ENCODE measurements at regions not wholly inside any gene's neighbourhood (a gene's known extent, or its start where the extent isn't known, plus 50 kb on each side); places are given as distances from the start of the nearest gene placed in this dataset.

DNA sequence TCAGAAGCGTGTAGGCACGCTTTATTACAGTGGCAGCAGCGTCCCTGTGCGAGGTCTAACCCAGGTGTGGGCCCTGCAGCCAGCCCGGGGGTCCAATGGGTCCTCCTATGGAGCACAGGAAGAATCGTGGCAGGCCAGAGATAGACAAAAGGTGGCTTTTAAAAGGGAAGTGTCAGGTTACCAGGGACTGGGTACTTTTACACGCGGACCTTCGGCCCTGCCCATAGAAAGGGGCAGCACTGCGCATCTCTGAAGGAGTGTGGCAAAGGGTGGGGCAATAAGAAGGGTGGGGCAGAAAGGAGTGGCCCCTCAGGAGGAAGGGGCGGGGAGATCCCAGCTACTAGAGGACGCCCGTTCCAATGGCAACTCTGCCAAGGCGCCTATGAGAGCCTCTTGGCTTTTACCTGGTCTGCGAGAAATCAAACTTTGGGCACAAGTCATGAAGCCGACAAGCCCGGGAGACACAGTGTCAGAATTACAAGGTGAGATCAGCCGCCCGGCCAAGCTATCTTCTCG, 1419.8 kb downstream of the UQCRFS1 start:
- H3K4me1 ChIP-seq: peaks cover 46% of the 10 kb centered on the region
- intact Hi-C loops (cut with micrococcal nuclease): no loop called here

DNA sequence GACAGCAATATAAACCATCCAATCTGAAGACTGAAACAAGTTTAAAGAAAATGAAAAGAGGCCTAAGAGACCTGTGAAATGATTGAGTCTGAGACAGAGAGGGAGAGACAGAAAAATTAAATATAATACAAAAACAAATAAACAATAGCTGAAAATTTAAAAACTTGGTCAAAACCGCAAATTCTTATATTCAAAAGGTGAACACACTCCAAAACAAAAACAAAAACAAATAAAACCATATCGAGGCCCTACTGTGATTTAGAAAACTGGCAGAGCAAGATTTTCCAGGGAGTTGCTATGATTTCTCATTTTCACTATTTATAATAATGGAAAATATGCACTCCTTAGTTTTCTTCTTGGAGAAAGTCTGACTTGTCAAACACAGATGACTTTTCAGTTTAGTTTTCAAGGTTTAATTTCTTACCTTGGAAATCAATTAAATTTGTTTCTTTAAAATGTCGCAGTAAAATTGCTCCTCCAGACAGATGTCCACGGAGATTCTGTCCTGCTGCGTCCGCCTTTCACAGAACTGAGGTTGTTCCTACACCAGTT, 1420.3 kb downstream of the UQCRFS1 start:
- Histone ChIP-seq H3K27ac (replicated peaks) (peak overlapping the region; percentile 95), H3K4me3 (peak overlapping the region; percentile 89), H3K27me3 (ENCODE audit: low read depth) (no peaks in the 10 kb centered on the region), H3K9me3 (replicated peaks) (no peaks in the 10 kb centered on the region), H3K4me1 (peaks cover 46% of the 10 kb centered on the region), H3K36me3 (no peaks in the 10 kb centered on the region)
- TF ChIP-seq, protein P1, sequence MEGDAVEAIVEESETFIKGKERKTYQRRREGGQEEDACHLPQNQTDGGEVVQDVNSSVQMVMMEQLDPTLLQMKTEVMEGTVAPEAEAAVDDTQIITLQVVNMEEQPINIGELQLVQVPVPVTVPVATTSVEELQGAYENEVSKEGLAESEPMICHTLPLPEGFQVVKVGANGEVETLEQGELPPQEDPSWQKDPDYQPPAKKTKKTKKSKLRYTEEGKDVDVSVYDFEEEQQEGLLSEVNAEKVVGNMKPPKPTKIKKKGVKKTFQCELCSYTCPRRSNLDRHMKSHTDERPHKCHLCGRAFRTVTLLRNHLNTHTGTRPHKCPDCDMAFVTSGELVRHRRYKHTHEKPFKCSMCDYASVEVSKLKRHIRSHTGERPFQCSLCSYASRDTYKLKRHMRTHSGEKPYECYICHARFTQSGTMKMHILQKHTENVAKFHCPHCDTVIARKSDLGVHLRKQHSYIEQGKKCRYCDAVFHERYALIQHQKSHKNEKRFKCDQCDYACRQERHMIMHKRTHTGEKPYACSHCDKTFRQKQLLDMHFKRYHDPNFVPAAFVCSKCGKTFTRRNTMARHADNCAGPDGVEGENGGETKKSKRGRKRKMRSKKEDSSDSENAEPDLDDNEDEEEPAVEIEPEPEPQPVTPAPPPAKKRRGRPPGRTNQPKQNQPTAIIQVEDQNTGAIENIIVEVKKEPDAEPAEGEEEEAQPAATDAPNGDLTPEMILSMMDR (IDR thresholded peaks at IDR 0.05; ENCODE audit: borderline replicate concordance): no peak
- no peak for DNase-seq
- intact Hi-C loops (cut with micrococcal nuclease): no loop called here

More for the DNA sequence above, 1419.8 kb downstream of the UQCRFS1 start:
- TF ChIP-seq, protein P1 (IDR thresholded peaks at IDR 0.05; ENCODE audit: borderline replicate concordance): no peak
- no peaks in the 10 kb centered on the region for H3K9me3 ChIP-seq (replicated peaks)
- no peaks in the 10 kb centered on the region for H3K27me3 ChIP-seq (ENCODE audit: low read depth)
- H3K36me3 ChIP-seq: peaks cover 5% of the 10 kb centered on the region
- H3K4me3 ChIP-seq: peak overlapping the region; percentile 89
- DNase-seq: peak; percentile 66
- peak overlapping the region; percentile 95 for H3K27ac ChIP-seq (replicated peaks)

DNA sequence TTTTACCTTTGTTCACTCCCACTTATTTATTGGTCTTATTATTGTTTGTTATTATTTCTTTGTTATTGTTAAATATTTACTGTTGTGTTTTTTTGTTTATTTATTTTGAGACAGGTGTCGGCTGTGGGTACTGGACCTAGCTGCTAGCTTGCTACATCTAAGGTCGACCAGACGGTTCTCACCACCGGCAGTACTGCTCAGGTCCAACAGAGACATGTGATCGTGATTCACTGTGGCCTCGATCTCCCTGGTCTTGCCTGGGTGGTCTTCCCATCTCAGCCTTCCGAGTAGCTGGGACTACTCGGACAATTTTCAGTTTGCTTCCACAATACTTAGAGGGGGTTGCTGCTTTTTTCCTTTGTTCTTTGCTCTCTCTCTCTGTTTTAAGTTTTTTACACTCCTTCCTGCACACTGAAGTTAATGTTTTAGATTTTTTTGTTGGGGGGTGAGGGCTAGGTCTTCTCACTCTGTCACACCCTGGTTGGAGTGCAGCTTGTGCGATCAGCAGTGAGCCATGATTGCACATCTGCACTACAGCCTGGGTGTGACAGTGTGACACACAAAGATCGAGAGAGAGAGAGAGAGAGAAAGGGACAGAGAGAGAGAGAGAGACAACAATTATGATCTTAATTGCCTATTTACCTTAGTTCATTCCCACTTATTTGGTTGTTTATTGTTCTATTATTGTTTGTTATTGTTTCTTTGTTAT, 1432.4 kb downstream of the UQCRFS1 start:
- intact Hi-C loops (cut with micrococcal nuclease): no loop called here
- H3K9me3 ChIP-seq (replicated peaks): no peaks in the 10 kb centered on the region
- DNase-seq: no peak
- H3K4me3 ChIP-seq: no peak overlapping the region
- TF ChIP-seq, protein P1 (IDR thresholded peaks at IDR 0.05; ENCODE audit: borderline replicate concordance): no peak
- H3K27me3 ChIP-seq (ENCODE audit: low read depth): no peaks in the 10 kb centered on the region
- no peaks in the 10 kb centered on the region for H3K4me1 ChIP-seq
- H3K36me3 ChIP-seq: peaks cover 18% of the 10 kb centered on the region
- H3K27ac ChIP-seq (replicated peaks): no peak overlapping the region

DNA sequence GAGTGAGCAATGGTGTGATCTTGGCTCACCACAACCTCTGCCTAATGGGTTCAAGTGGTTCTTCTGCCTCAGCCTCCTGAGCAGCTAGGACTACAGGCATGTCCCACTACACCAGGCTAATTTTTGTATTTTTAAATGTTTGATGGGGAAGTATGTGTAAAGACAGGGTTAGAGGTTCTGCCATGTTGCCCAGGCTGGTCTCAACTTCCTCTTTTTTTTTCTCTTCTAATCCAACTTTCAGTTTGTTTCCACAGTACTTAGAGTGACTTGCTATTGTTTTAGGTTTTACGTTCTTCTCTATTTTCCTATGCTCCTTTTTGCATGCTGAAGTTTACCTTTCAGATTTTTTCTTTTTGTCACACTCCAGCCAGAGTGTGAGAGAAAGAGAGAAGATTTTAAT, 1433.0 kb downstream of the UQCRFS1 start:
- Histone ChIP-seq H3K4me3 (no peak overlapping the region), H3K27ac (replicated peaks) (no peak overlapping the region), H3K9me3 (replicated peaks) (no peaks in the 10 kb centered on the region), H3K4me1 (no peaks in the 10 kb centered on the region), H3K36me3 (peaks cover 23% of the 10 kb centered on the region), H3K27me3 (ENCODE audit: low read depth) (no peaks in the 10 kb centered on the region)
- TF ChIP-seq, protein P1 (IDR thresholded peaks at IDR 0.05; ENCODE audit: borderline replicate concordance): no peak
- no peak for DNase-seq
- intact Hi-C loops (cut with micrococcal nuclease): no loop called here

DNA sequence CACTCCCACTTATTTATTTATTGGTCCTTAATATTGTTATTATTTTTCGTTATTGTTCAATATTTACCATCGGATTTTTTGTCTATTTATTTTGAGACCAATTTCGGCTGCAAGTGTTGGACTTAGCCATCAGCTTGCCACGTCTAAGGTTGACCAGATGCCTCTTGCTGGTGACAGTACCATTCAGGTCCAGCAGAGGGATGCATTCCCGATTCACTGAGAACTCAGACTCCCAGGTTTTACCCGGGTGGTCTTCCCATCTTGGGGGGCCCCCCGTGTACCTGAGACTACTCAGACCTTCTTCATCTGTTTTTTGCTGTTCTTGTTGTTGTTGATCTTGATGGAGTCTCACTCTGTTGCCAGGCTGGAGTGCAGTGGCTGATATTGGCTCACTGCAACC, 1435.2 kb downstream of the UQCRFS1 start:
- DNase-seq: no peak
- Histone ChIP-seq H3K36me3 (peaks cover 46% of the 10 kb centered on the region), H3K4me1 (no peaks in the 10 kb centered on the region), H3K27ac (replicated peaks) (no peak overlapping the region), H3K27me3 (ENCODE audit: low read depth) (no peaks in the 10 kb centered on the region), H3K4me3 (no peak overlapping the region), H3K9me3 (replicated peaks) (peaks cover 4% of the 10 kb centered on the region)
- TF ChIP-seq, protein P1 (IDR thresholded peaks at IDR 0.05; ENCODE audit: borderline replicate concordance): peak; percentile 8
- intact Hi-C loops (cut with micrococcal nuclease): no loop called here

Data from left ventricle myocardium inferior (tissue), 1 donor.